HG03439 (cell line): ENCODE measurements at regions not wholly inside any gene's neighbourhood (a gene's known extent, or its start where the extent isn't known, plus 50 kb on each side); places are given as distances from the start of the nearest gene placed in this dataset.

Experiments
- ATAC-seq: cut with Tn5 transposase; IDR thresholded peaks from one replicate; pipeline ENCODE4 v1.9.1; 2021; ENCODE audit warnings: mild to moderate bottlenecking, moderate library complexity; ENCODE audit not compliant: unreplicated experiment

DNA sequence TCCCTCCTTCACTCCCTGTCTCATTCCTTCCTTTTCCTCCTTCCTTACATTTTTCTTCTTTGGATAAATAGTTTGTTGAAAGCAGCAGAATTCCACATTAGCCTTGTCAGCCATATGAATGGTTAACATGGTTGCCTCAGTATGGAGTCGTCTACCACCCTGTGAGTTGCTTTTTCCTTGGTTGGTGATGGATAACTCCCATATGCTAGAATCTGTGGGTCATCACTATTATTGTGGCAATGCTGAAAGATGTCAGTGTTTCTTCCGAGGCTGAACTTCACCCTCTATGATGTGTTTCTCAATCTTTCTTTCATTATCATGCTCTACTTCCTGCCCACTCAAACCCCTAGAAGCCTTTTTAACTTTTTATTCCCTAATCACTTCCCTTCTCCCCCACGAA, 481.8 kb upstream of the KCNMB2 start:
- no peak for ATAC-seq

DNA sequence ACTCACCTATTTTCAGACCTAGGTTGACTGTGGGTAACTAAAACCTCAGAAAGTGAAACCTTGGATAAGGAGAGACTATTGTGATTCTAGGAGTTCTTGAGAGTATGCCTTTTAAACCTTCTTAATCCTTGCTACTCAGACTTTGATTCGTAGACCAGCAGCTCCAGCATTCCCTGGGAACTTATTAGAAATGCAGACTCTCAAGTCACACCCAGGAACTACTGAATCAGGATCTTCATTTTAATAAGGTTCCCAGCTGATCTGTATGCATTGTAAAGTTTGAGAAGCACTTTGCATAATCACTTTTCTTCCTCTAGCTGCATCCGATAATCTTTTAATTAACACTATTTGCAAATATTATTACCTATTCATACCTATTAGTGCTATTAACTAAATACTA, 480.3 kb upstream of the KCNMB2 start:
- ATAC-seq: no peak

DNA sequence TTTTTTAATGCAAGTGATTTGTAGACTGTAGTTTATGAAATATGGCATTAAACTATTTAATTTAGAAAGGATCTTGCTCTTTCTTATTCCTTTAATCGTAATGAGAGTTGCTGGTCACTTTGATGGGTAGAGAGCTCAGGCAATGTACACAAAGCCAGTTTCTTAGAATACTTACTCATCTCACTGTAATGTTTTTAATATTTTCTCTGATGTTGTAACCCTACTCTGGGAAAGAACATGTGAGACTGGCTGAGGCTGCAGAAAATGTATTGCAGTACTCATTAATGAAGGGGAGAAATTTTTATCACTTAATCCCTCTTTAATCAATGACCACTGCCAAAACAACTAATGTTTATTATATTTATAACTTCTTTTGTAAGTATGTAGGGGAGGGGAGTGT, 479.4 kb upstream of the KCNMB2 start:
- no peak for ATAC-seq

DNA sequence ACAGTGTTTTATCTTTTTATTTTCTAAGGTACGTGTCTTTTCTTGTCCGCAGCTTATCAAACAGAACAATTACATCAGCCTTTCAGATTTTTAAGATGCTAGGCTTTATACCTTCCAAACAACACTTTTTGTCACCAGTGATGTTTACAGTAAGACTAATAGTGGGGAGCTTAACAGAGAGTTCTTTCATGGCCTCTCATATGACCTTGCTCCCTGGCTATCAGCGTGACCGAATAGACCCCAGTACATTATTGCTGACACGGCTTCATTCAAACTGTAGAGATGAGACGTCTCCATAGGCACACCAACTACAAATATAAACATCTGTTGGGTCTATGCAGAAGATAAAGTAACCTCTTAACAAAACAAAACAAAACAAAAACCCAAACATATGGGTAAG, 477.6 kb upstream of the KCNMB2 start:
- no peak for ATAC-seq

DNA sequence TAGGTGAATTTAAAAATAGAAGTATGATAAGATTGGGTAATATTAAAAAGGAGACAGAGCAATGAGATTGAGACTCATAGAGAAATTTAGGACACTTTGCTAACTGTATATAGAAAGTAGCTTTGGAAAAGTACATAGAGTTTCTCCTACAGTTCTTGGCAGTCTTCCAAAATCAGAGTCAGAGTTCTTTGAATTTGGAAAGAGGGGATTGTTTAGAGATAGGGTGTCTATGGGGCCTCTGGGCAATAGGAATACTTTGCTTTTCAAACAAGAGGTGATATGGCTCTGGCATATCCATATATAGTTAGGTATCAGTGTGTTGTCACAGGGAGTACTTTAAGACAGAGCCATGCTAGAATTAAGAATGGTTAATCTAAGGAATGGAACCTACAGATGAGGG, 477.1 kb upstream of the KCNMB2 start:
- ATAC-seq: no peak

DNA sequence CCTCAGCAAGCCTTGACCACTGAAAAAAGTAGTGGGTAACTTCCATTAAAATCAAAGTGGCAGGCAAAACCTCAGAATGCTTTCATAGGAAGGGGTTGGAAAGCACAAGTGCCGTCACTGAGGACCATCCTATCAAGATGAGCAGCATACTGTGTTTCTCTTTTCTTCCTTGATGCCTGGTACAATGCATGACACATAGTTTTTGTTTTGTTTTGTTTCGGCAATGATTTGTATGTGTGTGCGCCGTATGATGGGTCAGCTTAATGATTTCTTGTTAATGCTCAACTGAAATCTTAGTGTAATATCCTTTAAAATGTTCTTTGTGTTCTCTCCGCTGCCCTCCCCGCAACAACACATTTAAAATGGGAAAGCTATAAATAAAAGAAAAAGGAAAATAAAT, 476.4 kb upstream of the KCNMB2 start:
- no peak for ATAC-seq

DNA sequence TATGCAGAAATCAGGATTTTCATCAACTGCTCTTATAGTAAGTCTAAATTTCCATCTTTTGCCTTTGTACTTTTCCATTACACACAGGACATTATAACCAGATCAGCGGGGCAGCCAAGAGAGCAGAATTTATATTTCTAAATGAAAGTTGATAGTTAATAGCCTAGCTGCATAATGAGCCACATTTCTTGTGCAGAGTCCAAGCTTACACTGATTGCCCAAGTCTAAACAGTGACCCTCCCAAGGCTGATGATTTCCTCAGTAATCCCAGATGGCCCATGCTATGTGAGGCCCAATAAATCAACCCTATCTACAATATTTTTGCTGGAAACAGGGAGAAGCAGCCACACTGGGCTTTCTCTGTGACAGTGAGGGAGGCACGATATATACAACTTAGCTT, 475.8 kb upstream of the KCNMB2 start:
- ATAC-seq: no peak

DNA sequence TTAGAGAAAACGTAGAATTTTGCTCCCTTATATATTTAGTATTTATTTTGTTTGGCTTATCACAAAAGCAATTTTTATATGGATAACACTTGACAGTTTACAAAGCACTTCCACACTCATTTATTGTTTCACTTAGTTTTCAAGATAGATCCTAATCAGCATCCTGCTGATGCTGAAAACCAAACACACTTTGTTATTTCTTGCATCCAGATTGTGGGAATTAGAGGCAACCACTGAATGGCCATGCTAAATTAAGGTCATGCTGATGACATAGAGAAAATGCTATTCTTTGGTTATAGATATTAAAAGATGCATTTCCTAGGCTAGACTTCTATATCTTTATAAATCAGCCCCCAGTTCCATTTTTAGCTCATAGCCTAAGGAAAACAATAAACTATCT, 474.1 kb upstream of the KCNMB2 start:
- no peak for ATAC-seq

DNA sequence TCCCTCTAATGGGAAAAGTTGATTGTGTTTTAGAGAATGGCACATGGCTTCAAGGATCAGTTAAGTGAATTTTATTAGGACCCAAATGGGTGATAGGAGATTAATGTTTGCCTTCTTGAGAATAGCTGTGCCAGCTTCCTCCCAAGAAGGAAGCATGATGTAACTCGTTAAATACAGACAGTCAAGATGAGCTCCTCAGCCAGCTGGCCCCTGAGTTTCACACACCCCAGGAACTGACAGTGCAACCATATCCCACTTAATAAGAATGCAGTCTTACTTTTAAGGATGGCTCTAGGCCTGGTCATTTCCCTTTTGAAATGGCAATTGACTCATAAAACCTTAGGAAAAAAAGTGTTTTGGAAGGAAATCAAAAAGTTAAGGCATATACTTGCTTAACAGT, 472.8 kb upstream of the KCNMB2 start:
- no peak for ATAC-seq

DNA sequence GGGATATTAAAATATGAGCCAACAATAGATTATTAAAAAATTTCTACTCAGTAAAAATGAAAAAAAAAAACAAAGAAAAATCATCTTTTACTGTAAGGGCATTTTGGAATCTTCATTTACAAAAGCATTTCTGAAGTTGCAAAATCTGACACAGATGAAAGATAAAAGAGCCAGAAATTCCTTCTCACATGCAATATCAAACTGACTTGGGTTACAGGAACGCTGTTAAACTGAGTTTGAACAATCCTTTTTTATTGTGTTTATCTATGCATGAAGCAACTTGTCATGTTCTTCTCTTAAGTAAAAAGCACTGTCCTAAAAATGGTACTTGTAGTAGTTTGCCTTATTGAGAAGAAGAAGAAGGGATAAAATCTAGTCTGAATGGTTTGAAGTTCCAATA, 468.5 kb upstream of the KCNMB2 start:
- no peak for ATAC-seq

DNA sequence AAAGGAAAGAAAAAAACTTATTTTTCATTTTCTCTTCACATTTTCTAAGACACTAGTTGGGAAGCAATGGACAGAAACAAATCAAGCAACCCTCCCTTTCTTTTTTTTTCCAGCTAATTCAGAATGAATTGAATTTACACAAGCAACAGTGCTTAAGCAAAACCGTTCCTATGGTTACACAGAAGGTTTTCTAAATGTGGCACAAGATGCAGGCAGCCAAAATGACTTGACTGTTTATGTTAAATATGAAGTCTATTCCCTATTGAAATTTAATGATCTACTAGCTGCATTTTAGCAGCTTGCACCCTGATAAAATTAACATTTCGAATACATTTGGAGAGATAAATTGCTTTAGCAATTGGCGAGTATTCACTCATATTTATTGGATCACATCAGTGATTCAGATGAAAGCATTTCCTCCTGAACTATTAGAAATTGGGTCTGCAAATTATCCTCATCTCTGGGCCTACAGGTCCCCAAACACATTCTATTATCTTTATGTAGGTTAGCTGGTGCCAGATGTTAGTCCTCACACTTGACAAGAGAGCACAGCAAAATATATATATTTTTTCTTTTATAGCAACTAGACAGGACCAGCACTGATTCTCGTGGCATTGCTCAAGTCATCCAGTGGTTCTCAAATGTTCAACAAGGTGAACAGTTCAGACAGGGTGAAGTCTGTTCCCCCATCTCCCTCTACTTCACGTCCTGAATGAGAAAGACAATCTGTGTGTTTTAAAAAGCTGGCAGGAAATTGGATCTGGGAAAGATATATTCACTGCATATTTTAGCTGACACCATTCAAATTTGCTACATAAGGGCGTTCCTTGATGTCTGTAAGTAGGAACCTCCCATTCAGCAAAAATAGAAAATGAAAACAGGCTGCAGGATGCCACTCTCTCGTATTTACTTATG, 463.6 kb upstream of the KCNMB2 start:
- no peak for ATAC-seq

DNA sequence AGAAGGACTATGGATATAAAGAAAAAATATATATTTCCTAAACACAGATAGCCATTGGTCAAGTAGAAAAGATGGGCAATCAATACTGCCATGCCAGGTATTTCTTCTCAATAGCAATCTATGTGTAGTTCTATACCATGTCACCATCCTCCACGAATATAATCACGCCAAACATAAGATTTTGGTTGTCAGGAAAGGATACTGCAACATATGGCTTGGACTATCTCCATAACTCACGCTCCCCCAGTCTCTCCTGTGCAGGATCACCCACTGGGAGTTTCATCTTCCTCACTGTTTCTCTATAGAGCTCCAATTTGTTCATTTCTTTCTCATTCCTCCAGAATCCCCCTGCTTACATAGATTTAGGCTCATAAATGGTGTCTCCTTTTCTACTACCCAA, 462.9 kb upstream of the KCNMB2 start:
- ATAC-seq: no peak

DNA sequence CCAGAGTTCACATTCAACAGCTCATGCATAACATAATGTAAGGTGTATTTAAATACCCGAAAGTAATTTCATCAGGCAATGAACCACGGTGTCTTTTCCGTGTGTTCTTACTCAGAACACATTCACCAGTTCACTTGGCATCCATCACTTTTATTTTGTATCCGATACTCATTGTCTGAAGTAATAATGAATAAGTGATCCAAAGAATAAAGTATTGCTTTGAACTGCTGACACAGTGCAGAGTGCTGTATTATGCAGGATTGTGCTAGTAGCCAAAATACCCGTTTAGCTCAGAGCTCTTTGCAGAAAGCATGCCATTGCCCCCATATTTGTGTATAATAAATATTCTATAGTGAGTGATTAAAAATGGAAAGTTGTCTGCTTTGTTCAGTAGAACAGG, 460.9 kb upstream of the KCNMB2 start:
- no peak for ATAC-seq

DNA sequence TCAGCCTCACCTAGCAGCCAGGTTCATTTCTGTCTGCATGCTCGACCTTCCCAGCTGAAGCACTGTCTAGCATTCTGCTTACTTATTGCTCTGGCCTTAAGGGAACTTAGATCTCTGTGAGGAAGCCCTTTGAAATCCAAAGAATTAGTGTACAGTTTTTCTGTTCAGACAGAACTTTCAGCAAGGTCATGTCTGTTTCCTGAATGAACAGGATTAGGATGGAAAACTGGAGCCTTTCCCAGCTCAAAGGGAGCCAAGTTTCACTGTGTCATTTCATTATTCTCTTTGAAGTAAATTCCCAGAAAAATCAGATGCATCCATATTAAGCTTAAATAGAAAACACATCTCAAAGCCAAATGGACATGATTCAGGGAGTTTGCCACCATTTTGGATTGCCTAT, 457.3 kb upstream of the KCNMB2 start:
- ATAC-seq: no peak

DNA sequence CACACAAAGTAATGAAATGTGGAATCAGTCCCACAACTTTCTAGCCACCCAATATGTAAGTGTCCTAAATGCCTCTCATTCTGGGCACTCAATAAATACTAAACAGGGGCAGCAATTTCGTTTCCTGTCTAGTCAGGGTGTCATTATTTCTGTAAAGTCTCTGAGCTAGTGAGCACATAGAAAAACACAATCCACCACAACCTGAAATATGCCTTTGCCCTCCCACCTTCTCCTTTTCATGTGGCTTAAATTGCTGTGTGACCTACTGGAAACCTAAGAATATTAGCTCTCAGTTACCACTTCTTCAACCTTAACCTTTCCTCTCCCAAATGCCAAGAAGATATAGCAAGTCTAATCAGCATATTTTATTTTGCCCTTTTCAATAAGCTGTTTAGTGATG, 456.3 kb upstream of the KCNMB2 start:
- no peak for ATAC-seq

DNA sequence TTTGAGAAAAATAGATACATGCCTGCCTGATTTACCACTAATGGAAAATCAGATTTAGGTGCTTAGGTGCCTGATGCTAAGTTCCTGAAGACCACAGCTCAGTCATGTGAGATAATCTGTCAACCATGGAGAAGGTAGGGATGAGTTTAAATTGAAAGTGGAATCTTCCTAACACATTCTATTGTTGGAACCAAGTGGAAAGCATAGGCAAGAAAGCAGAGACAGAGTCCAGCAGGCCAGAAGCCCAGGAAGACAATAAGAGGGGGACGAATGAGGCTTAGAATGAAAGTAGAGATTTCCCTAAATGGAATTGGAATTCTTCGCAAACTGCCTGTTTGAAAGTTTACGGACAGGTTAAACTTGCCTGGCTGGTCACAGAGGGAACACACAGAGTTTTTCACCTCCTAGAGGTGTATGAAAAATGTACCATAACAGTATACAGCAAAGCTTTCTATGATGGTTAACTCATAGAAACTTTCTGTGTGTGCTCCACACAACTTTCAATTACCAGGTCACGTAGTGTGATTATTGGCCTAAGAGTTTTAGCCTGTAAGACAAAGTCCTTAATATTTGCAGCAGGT, 453.8 kb upstream of the KCNMB2 start:
- no peak for ATAC-seq

DNA sequence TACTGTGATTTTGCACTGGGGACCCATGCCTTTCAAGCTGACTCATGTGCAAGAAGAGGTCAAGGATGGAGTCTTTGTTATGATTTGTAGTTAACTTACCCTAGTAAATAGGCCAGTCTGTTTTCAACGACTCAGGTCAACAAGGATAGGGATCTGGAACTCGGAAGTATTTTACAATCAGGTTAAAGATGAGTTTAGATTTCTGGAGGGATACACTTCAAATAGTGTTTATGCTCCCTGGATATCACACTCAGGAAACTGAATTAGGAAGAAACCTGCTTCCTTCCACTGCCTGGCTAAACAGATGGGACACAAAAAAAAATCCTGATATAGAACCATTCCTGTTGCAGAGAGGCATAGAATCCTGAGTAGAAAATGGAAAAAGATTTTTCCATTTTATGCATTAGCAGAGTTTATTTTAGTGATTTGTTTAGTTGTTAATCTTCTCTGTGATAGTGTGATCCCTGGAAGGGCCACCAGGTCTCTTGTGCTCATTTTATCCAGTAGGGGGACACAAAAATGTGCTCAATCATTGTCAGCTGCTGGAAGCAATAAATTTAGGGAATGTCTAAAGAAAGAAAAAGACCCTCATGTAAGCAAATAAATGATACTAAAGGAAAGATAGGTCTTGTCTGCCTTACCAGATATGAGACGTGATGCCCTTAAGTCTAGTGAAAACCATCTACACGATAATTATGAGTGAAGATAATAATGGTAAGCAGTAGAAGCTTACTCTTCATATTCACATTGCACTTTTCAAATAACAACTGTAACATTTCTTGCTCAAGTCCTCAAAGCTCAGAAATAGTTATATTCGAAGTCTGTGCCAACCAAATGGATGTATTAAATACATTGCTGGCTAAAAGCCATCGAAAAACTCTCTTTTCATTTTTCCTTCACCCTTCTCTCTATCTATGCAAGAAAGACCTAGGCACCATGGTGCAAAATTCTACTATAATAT, 452.1 kb upstream of the KCNMB2 start:
- ATAC-seq: no peak

DNA sequence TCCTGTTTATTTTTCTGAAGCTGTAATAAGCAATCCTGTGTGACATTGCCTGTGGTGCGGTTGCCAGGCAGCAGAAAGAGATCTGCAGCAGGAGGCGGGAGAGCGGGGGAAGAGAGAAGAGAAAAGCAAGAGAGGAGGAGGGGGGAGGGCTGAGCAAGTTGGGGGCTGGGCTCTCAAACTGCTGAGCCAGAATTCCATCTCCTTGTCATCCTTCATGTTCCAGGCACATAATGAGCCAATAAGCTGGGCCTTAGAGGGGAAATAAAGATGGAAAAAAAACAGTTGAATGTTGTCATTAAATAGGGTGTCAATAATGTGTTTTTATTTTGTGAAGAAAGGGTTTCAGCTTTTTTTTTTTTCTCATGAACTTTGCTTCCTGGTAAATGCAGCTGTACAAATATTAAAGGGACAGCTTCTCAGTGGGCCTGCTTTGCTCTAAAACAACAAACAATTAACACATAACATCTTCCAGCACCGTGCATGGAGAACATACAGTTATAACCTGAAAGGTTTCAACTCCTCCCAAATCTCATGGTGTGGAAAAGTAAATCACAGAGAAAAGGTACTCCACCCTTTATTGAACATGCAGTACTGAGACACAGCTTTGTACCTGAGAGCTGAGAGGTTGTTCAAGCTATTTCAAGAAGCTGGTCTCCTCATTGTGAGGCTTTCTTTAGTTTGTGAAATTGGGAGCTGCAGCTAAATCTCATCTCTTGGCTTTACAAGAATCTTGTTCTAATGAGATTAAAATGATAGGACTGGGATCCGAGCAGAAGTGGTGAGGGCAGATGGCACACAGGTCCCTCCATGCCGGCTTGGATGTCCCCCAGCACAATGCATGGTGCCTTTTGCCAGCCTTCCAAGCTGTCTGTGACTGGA, 451.1 kb upstream of the KCNMB2 start:
- no peak for ATAC-seq

DNA sequence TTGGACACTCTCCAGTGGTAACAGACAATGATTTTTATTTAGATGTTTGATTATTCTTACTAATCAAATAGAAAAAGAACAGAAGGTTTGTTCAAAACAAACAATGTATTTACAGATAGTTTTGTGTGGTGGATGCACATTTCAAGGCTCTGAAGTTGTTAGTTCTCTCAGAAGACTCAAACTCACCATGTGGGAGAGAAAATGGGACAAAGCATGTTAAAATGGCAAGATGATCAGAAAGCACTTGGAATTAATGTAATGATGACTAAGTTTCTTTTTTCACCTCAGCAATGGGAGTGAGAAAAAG, 450.5 kb upstream of the KCNMB2 start:
- no peak for ATAC-seq

DNA sequence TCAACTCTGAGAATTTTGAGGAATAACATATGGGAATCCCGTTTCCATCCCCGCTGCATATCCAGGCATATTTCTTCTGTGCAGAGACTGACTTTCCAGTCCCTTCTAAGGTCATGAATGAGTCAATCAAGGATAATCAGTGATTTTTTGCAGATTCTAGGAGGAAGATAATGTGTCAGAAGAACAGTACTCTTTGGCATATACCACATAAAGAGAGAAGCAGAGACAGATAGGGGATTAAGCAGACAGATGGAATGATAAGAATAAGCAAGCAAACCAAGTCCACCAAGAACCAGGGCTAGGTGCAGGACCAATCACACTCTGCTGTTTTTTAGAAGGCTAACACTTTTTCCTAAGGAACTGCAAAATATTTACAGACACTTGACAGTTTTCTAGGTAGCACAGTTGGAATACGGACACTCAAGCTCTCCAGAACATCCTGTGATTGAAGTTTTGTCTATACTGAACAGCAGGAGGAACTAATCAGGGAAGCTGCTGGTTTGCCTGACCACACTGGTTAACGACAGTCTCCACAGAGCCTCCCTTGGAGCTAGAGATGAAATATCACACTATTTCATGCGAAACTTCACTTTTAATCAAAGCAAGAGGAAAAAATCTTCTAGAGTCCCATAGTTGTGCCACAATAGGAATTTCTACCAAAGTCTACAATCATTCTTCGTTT, 450.0 kb upstream of the KCNMB2 start:
- no peak for ATAC-seq
